Activated T-helper 2 cell treated with anti-CD3 and anti-CD28 coated beads, Interferon-gamma antibody, Interleukin-2, Interleukin-4, amounts not matched to agents 10 μg/mL and 5 μg/mL and 100 μg/mL, durations not matched to agents 14 hours and 24 hours and 36 hours (primary cell): ENCODE measurements at regions not wholly inside any gene's neighbourhood (a gene's known extent, or its start where the extent isn't known, plus 50 kb on each side); places are given as distances from the start of the nearest gene placed in this dataset.

ENCODE experiments used
- DNase-seq: peaks from one replicate; pipeline ENCODE4 v3.0.0; 2021; ENCODE audit warnings: low spot score
- H3K27ac Mint-ChIP-seq: one replicate; pipeline ENCODE4 v1.8.0; 2021; ENCODE audit warnings: mixed read lengths
- H3K27me3 Mint-ChIP-seq: one replicate; pipeline ENCODE4 v1.8.0; 2021; ENCODE audit warnings: low read depth, mixed read lengths
- H3K36me3 Mint-ChIP-seq: one replicate; pipeline ENCODE4 v1.8.0; 2021; ENCODE audit warnings: low read depth, mixed read lengths
- H3K4me1 Mint-ChIP-seq: one replicate; pipeline ENCODE4 v1.8.0; 2021; ENCODE audit warnings: low read depth, mixed read lengths
- H3K4me3 Mint-ChIP-seq: one replicate; pipeline ENCODE4 v1.8.0; 2021; ENCODE audit warnings: low read depth, mild to moderate bottlenecking, moderate library complexity, mixed read lengths
- H3K9me3 Mint-ChIP-seq: one replicate; pipeline ENCODE4 v1.8.0; 2021; ENCODE audit warnings: mixed read lengths
- intact Hi-C: fragments of 100-400 bp; cut with micrococcal nuclease; formaldehyde crosslinking; loops from one replicate; pipeline ENCODE4 v1.15.1; 2023

DNA sequence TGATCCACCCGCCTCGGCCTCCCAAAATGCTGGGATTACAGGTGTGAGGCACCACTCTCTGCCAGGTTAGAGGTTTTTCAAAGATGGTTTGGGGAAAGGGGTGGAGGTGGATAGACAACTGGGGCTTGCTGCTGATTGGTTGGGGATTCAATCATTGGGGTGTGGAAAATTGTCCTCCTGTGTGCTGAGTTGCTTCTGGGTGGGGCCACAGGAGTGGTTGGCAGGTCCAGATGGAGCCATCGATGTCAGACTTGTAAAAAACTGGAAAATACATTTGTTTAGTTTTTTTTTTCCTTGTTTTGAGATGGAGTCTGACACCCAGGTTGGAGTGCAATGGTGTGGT is 61.9 kb upstream of the CLINT1 start:
- Mint-ChIP-seq H3K27me3 (no peaks in the 10 kb centered on the region), H3K4me1 (peaks cover 43% of the 10 kb centered on the region), H3K36me3 (no peaks in the 10 kb centered on the region), H3K4me3 (no peak overlapping the region), H3K9me3 (no peaks in the 10 kb centered on the region), H3K27ac (no peak overlapping the region)
- no peak for DNase-seq
- intact Hi-C loops: no loop called here

DNA sequence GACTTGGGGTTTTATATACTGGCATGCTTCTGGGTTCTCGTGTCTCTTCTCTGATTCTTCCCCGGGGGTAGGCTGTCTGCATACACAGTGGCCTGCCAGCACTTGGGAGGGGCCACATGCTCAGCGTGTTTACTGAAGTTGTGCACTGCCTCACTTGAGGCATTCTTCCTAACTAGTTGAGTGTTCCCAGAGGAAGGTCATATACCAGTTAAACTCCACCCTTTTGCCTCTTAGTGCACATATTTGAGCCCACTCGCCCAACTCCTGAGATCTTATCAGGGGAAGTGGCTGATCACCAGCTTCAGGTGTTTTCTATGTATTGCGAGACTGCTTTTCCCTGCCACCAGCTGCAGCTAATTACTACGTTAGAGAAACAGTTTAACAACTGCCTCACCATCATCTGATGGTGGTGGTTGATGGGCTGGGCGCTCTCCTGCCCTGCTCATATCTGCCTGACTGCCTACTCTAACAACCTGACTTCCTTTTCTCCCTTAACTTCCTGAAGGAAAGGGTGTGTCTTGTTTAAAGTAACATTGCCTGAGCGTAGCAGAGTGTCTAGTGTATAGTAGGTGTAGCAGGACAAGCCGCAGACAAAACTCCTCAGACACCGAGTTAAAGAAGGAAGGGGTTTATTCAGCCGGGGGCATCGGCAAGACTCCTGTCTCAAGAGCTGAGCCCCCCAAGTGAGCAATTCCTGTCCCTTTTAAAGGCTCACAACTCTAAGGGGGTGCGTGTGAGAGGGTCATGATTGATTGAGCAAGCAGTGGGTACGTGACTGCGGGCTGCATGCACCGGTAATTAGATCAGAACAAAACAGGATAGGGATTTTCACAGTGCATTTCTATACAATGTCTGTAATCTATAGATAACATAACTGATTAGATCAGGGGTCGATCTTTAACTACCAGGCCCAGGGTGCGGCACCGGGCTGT is 60.1 kb upstream of the CLINT1 start:
- peaks cover 33% of the 10 kb centered on the region for H3K4me1 Mint-ChIP-seq
- no peaks in the 10 kb centered on the region for H3K36me3 Mint-ChIP-seq
- peak overlapping the region; percentile 84 for H3K27ac Mint-ChIP-seq
- no peaks in the 10 kb centered on the region for H3K27me3 Mint-ChIP-seq
- peak; percentile 20 for DNase-seq
- no peaks in the 10 kb centered on the region for H3K9me3 Mint-ChIP-seq
- intact Hi-C loops: loop anchor here (1.0 to 2.0 kb wide), 4 partner anchors 60 to 156 kb away; partner anchors contain the start of gene CLINT1
- peak overlapping the region; percentile 68 for H3K4me3 Mint-ChIP-seq

GRCh38 chr5:157917899-157918809 is 59.2 kb upstream of the CLINT1 start:
- H3K4me3 Mint-ChIP-seq: no peak overlapping the region
- peaks cover 32% of the 10 kb centered on the region for H3K4me1 Mint-ChIP-seq
- H3K9me3 Mint-ChIP-seq: no peaks in the 10 kb centered on the region
- H3K27ac Mint-ChIP-seq: peak overlapping the region; percentile 84
- intact Hi-C loops: loop anchor here (1.0 to 2.0 kb wide), 4 partner anchors 59 to 155 kb away; partner anchors contain the start of gene CLINT1
- peak; percentile 42 for DNase-seq
- H3K27me3 Mint-ChIP-seq: no peaks in the 10 kb centered on the region
- no peaks in the 10 kb centered on the region for H3K36me3 Mint-ChIP-seq

DNA sequence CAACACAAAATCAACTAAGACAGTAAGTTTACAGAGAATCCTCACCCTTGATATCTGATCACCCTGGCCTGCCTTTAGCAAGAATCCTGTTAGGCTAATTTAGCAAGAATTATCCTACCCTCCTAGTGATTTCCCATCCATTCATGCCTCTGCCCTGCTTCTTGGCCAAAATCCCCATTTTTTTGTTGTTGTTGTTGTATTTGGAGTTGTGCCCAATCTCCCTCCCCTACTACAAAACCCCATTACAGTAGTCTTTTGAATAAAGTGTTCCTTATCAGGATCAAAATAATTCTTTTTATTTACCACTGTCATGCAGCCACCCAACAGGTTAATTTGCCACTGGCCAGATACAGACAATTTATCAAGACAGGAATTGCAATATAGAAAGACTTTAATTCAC is 58.5 kb upstream of the CLINT1 start:
- H3K4me3 Mint-ChIP-seq: no peak overlapping the region
- no peaks in the 10 kb centered on the region for H3K27me3 Mint-ChIP-seq
- DNase-seq: no peak
- intact Hi-C loops: no loop called here
- H3K9me3 Mint-ChIP-seq: no peaks in the 10 kb centered on the region
- peaks cover 32% of the 10 kb centered on the region for H3K4me1 Mint-ChIP-seq
- no peak overlapping the region for H3K27ac Mint-ChIP-seq
- H3K36me3 Mint-ChIP-seq: no peaks in the 10 kb centered on the region

- intact Hi-C loops: no loop called here
- no peak overlapping the region for H3K27ac Mint-ChIP-seq
- DNase-seq: no peak
- H3K36me3 Mint-ChIP-seq: no peaks in the 10 kb centered on the region
- no peaks in the 10 kb centered on the region for H3K9me3 Mint-ChIP-seq
- H3K4me1 Mint-ChIP-seq: peaks cover 32% of the 10 kb centered on the region
- no peak overlapping the region for H3K4me3 Mint-ChIP-seq
- no peaks in the 10 kb centered on the region for H3K27me3 Mint-ChIP-seq
Measured at GRCh38 chr5:157915638-157916037, 56.7 kb upstream of the CLINT1 start.

DNA sequence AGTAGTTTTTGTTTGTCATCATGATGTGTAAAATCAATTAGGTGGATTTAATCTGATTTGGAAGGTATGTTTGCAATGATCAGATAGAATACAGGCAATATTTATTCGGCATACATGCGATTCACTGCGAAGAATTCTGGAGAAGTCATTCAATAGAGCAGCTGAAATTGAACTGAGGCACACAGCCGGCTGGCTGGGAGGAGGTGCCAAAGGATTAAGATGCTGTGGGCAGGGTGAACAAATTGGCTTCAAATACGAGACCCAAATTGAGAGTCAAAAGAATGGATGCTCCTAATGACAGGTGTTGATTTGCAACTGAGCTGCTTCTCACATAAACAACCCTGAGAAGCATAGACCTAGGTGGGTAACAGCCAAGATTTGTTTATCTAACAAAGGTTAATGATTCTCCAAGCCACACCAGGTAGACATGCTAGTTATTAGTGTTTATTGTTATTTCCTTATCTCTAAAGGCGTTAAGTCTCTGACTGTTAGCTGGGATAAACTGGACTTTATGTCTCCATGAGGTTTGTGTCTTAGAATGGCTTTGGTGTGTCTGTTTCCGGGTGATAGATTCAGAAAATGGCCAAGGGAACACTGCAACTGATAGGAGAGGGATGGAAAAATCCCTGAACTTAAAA is 55.3 kb upstream of the CLINT1 start:
- peaks cover 22% of the 10 kb centered on the region for H3K4me1 Mint-ChIP-seq
- DNase-seq: no peak
- no peaks in the 10 kb centered on the region for H3K9me3 Mint-ChIP-seq
- no peaks in the 10 kb centered on the region for H3K36me3 Mint-ChIP-seq
- intact Hi-C loops: no loop called here
- H3K27ac Mint-ChIP-seq: no peak overlapping the region
- H3K27me3 Mint-ChIP-seq: peaks cover 4% of the 10 kb centered on the region
- H3K4me3 Mint-ChIP-seq: no peak overlapping the region

DNA sequence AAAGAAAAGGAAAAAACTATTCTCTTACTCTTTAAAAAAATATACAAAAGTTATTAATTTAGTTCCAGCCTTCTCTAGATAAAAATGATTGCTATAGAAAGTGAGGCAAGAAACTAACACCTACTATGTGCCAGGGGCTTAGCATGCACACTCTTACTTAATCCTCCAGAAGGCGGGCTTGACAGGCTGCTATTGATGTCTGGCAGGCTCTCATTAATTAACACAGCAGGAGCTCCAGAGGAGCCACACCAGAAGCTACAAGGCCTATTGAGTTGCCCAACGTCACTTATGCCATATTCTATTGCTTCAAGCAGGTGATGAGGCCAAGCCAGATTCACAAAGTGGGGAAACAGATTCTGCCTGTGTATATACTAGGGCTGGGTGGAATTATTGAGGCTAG is 54.6 kb upstream of the CLINT1 start:
- Mint-ChIP-seq H3K4me3 (no peak overlapping the region), H3K4me1 (peaks cover 15% of the 10 kb centered on the region), H3K27me3 (peaks cover 7% of the 10 kb centered on the region), H3K27ac (no peak overlapping the region), H3K9me3 (no peaks in the 10 kb centered on the region), H3K36me3 (no peaks in the 10 kb centered on the region)
- intact Hi-C loops: no loop called here
- no peak for DNase-seq

DNA sequence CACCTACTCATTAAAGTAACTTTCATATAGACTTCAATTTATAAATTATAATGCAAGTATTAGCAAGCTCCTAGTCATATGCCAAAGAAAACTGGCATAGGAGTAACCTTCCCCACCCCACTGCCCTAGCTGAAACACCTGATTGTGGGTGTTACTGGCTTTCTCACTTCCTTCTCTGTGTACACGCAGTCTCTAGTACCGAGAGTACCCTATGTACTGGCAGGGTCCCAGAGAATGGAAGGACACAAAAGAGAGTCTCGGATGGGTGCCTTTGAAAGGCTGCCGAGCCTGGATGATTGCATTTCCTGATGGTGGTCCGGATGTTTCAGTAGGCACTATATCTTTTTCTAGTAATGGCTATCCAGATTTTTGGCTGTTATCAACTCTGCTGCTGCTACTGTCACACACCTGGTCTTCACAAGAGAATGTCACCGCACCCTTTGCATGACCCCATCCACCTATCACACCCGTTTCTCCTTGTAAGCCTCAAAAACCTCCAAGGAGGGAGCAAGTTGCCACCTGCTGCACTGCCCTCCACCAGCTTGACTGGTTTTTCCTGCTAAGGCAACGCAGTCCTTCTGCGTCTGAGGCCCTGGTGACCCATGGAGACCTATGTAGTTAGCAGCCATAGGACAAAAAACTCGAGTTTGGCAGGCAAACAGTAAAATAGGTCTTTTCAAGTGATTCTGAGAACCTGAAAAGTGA is 53.8 kb upstream of the CLINT1 start:
- Mint-ChIP-seq H3K9me3 (no peaks in the 10 kb centered on the region), H3K36me3 (no peaks in the 10 kb centered on the region), H3K27ac (no peak overlapping the region), H3K4me1 (peaks cover 7% of the 10 kb centered on the region), H3K4me3 (no peak overlapping the region), H3K27me3 (peaks cover 10% of the 10 kb centered on the region)
- DNase-seq: no peak
- intact Hi-C loops: no loop called here

- no peaks in the 10 kb centered on the region for H3K4me1 Mint-ChIP-seq
- H3K36me3 Mint-ChIP-seq: no peaks in the 10 kb centered on the region
- H3K9me3 Mint-ChIP-seq: no peaks in the 10 kb centered on the region
- DNase-seq: no peak
- H3K4me3 Mint-ChIP-seq: no peak overlapping the region
- peaks cover 10% of the 10 kb centered on the region for H3K27me3 Mint-ChIP-seq
- intact Hi-C loops: no loop called here
- no peak overlapping the region for H3K27ac Mint-ChIP-seq
Measured at GRCh38 chr5:157911568-157911967, 52.6 kb upstream of the CLINT1 start.
